Coronary artery (tissue), 2 donors: ENCODE measurements at regions not wholly inside any gene's neighbourhood (a gene's known extent, or its start where the extent isn't known, plus 50 kb on each side); places are given as distances from the start of the nearest gene placed in this dataset.

Experiments used
- DNase-seq: peaks from one replicate; pipeline ENCODE4 v3.0.0-alpha.2; 2017; ENCODE audit warnings: low spot score
- H3K27ac ChIP-seq, 2 donors: fragments of 200-600 bp; sonication (generic); one replicate each; pipeline ENCODE4 v1.5.1; 2016 to 2019
- H3K4me3 ChIP-seq: fragments of 200-600 bp; sonication (generic); 2 replicates; pipeline ENCODE4 v1.5.1; 2016; ENCODE audit warnings: mild to moderate bottlenecking, moderate library complexity
- CTCF ChIP-seq: fragments of 200-600 bp; sonication (generic); IDR thresholded peaks from one replicate; pipeline ENCODE4 v1.5.1; 2019; ENCODE audit warnings: antibody characterized with exemption

- DNase-seq: no peak
- TF ChIP-seq CTCF: no peak
- Histone ChIP-seq H3K4me3 (no peak overlapping the region), H3K27ac (no peak overlapping the region)
These were observed 305.3 kb downstream of the TMX3 start for GRCh38 chr18:68409576-68409975.

GRCh38 chr18:68406761-68407160 is 308.1 kb downstream of the TMX3 start:
- Histone ChIP-seq H3K27ac (no peak overlapping the region), H3K4me3 (no peak overlapping the region)
- TF ChIP-seq CTCF: no peak
- DNase-seq: no peak

GRCh38 chr18:68402784-68403183 is 312.1 kb downstream of the TMX3 start:
- no peak overlapping the region for H3K27ac ChIP-seq
- no peak for TF ChIP-seq CTCF

GRCh38 chr18:68400889-68401288 is 314.0 kb downstream of the TMX3 start:
- TF ChIP-seq CTCF: no peak
- H3K4me3 ChIP-seq: no peak overlapping the region
- H3K27ac ChIP-seq: no peak overlapping the region
- no peak for DNase-seq

More at GRCh38 chr18:68402784-68403183, 312.1 kb downstream of the TMX3 start:
- H3K4me3 ChIP-seq: no peak overlapping the region
- no peak for DNase-seq

- no peak for TF ChIP-seq CTCF
These were observed 315.2 kb downstream of the TMX3 start for GRCh38 chr18:68399721-68400120.

GRCh38 chr18:68397241-68398035 is 317.5 kb downstream of the TMX3 start:
- no peak for TF ChIP-seq CTCF
- no peak overlapping the region for H3K4me3 ChIP-seq
- DNase-seq: no peak
- no peak overlapping the region for H3K27ac ChIP-seq

More at GRCh38 chr18:68399721-68400120, 315.2 kb downstream of the TMX3 start:
- no peak overlapping the region for H3K27ac ChIP-seq
- no peak overlapping the region for H3K4me3 ChIP-seq
- DNase-seq: no peak

- no peak for TF ChIP-seq CTCF
- DNase-seq: no peak
- Histone ChIP-seq H3K27ac (no peak overlapping the region), H3K4me3 (no peak overlapping the region)
These were observed 320.2 kb downstream of the TMX3 start for GRCh38 chr18:68394705-68395104.
